DOHH2 (cell line): ENCODE measurements at regions not wholly inside any gene's neighbourhood (a gene's known extent, or its start where the extent isn't known, plus 50 kb on each side); places are given as distances from the start of the nearest gene placed in this dataset.

ENCODE experiments used
- EZH2phosphoT487 ChIP-seq: fragments of 200-600 bp; sonication (generic); IDR thresholded peaks from 2 replicates; pipeline ENCODE4 v1.6.1; 2017; ENCODE audit warnings: borderline replicate concordance, mild to moderate bottlenecking, antibody characterized with exemption, low read length, moderate library complexity, mixed read lengths
- TF ChIP-seq, protein P1 (sequence below): fragments of 200-600 bp; sonication (generic); IDR thresholded peaks from one replicate; pipeline ENCODE4 v1.5.1; 2014; ENCODE audit warnings: antibody characterized with exemption, mild to moderate bottlenecking, low read depth, low read length; ENCODE audit not compliant: poor library complexity, severe bottlenecking

DNA sequence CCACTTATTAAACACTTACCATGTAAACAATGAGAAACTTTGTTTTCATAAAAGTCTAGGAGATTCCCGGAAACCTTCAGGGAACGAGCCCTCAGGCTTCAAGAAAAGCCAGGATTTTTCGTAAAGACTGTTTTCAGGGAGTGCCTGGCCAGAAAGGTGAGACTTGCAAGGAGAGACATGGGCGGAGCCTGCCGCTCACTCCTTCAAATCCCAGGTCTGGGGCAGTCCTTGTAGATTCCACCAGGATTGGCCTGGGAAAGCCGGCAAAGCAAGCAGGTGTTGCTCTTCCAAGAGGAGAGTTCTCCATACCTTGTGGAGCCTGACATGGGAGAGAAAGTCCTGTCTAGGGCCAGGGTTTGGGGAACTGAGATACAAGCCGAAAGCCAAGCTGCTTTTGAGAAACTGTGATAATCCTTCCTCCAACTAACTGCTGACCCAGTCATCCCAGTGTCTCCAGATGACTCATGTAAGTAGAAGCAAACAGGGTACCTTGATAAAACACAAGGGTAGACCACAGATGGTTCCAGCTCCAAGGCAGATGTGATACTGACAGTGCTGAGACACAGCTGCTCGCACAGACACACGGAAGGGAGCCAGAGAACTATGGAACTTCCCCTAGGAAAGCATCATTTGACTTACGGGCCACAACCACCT is 69.4 kb upstream of the NAA20 start:
- TF ChIP-seq, protein P1, sequence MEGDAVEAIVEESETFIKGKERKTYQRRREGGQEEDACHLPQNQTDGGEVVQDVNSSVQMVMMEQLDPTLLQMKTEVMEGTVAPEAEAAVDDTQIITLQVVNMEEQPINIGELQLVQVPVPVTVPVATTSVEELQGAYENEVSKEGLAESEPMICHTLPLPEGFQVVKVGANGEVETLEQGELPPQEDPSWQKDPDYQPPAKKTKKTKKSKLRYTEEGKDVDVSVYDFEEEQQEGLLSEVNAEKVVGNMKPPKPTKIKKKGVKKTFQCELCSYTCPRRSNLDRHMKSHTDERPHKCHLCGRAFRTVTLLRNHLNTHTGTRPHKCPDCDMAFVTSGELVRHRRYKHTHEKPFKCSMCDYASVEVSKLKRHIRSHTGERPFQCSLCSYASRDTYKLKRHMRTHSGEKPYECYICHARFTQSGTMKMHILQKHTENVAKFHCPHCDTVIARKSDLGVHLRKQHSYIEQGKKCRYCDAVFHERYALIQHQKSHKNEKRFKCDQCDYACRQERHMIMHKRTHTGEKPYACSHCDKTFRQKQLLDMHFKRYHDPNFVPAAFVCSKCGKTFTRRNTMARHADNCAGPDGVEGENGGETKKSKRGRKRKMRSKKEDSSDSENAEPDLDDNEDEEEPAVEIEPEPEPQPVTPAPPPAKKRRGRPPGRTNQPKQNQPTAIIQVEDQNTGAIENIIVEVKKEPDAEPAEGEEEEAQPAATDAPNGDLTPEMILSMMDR: no peak
- TF ChIP-seq EZH2phosphoT487: no peak
